ENCODE measurements at regions not wholly inside any gene's neighbourhood (a gene's known extent, or its start where the extent isn't known, plus 50 kb on each side); places are given as distances from the start of the nearest gene placed in this dataset.

DNA sequence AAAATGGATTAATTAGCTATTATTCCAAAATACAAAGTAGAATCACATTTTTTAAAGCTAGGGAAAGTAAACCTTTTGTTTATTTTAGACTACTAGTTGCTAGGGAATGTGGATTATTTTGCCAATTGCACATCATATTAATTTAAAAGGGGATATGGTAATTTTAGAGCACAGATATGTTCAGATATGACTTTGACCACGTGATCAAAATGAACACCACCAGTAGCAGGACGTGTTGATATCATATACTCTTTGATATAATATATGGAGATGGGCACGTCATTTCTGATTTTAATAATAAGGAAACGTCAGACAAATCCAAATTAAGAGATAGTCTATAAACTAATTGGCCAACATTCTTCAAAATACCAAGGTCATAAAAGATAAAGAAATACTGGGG lies 1188.3 kb upstream of the CNTN5 start:
- no peak for DNase-seq

- no peak for DNase-seq
Measured at GRCh38 chr11:97833412-97833811, 1187.3 kb upstream of the CNTN5 start.

DNA sequence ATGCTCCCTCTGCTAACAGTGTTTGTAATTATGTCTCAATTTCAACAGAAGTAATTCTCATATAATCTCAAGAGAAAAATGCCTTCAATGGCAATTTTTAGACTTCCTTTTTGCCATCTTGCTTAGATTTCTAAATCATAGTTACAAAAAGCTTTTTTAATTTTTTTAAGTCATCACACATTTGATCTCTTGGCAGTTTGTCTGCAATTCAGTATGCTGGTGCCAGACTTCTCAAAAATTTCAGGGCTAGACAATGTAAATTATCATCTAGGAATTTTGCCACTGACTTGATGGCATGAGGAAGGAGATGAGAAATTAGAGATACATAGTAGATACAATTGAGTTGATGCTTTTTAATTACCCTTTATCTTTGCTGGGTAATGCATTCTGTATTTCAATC lies 1176.7 kb upstream of the CNTN5 start:
- DNase-seq: no peak

DNA sequence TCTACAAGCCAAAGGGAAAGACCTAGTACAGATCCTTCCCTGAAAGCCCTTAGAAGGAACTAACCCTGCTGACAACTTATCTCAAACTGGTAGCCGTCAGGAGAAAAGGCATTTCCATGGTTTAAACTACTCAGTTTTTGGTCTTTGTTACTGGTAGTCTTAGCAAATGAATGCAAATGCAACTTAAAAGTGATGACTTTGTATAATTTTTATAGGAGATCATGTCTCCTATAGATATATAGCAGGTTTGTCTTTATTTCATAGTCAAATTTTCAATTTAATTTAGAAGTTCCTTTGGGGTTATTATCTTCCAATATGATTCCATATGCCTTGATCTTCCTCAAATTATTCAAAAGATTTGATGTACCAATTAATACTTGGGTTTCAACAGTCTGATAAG lies 1173.0 kb upstream of the CNTN5 start:
- no peak for DNase-seq

DNA sequence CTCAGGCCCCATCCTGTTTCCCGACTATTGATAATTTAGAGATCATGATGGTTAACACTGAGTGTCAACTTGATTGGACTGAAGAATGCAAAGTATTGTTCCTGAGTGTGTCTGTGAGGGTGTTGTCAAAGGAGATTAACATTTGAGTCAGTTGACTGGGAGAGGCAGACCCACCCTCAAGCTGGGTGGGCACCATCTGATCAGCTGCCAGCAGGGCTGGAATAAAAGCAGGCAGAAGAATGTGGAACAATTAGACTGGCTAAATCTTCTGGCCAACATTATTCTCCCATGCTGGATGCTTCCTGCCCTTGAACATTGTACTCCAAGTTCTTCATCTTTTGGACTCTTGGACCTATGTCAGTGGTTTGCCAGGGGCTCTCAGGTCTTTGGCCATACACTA lies 1170.0 kb upstream of the CNTN5 start:
- DNase-seq: no peak

DNA sequence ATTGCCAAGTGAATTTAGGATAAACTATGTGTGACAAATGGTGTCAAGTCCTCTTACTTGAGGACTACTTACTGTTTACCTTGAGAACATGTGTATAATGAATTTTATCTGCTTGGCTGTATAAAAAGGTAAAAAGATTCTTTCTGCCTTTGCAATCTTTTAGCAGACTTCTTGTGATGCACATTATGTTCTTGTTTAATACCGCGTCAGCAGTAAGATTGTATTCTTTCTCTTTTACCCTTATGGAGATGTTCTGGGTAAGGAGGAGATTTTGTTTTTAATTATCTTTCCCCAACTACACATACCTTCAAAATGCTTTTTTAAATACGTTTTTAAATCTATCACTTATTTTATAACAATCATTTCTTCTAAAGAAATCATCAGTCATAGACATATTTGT lies 1166.4 kb upstream of the CNTN5 start:
- no peak for DNase-seq

DNA sequence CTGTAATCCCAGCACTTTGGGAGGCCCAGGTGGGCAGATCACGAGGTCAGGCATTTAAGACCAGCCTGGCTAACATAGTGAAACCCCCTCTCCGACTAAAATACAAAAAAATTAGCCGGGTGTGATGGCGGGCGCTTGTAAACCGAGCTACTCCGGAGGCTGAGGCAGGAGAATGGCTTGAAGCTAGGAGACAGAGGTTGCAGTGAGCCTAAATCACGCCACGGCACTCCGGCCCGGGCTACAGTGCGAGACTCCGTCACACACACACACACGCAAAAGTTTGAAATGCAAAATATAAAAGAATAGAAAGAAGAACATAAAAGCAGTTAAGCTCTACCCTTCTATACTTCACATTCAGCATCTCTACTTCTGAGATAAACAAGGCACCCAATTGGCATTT lies 1165.9 kb upstream of the CNTN5 start:
- no peak for DNase-seq

DNA sequence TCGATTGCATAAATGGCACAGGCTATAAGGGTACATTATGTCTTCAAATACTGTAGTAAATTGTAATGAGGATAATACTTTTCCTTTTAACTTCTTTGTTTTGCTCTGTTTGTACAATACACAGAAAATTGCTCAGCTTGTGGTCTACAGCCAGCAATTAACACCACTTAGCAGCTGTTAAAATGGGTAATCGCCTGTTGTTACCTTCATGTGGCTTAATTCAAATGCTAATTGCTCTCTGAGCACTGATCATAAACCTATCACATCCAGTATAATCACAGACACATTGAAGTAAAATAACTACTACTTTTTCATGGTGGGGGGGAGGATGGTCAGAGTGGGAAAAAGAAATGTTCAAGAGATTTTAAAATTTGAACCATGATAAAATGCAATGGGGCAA lies 1164.1 kb upstream of the CNTN5 start:
- peak; percentile 54 for DNase-seq

DNA sequence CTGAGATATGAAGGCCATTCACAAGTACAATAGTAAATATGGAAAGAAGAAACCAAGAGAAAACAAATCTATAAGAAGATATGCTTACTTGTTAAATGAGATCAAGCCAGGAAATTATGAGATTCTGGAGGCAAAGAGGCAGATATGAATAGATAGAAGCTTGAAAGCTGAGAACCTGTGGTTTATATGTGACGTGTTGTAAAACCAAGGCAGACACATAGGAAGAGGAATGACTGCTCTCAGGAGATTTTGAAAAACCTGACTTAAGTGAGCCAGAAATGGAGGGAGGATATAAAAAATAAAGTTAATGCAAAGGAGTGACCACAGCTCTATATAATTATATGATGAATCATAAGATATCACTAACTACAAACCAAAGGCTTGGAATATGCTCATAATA lies 1160.5 kb upstream of the CNTN5 start:
- DNase-seq: no peak

- no peak for DNase-seq
Measured at GRCh38 chr11:97862021-97862420, 1158.7 kb upstream of the CNTN5 start.

GRCh38 chr11:97865424-97866012 lies 1155.2 kb upstream of the CNTN5 start:
- DNase-seq: no peak

- no peak for DNase-seq
Measured at GRCh38 chr11:97871816-97872215, 1148.9 kb upstream of the CNTN5 start.

GRCh38 chr11:97880209-97880608 lies 1140.5 kb upstream of the CNTN5 start:
- DNase-seq: no peak

- DNase-seq: no peak
Measured at GRCh38 chr11:97883086-97883485, 1137.7 kb upstream of the CNTN5 start.

DNA sequence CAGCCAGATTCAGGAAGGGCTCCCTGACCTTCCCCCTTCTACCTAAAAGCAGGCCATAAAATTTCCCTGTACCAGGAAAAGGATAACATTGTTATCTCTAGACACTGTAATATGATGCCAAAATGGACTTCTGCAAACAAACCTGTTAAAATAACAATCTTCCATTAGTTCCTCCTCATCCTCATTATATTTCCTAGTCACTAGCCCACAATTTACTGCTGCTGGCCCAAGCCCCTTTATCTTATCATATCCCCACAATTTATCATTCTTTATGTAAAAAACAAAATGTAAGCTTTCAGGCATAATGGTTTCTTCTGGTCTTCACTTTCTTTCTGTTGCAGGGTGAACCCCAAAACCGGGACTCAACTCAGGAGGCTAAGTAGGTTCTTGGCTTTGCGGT lies 1132.1 kb upstream of the CNTN5 start:
- DNase-seq: no peak

- DNase-seq: no peak
Measured at GRCh38 chr11:97890466-97890865, 1130.3 kb upstream of the CNTN5 start.

- DNase-seq: no peak
Measured at GRCh38 chr11:97893612-97894011, 1127.1 kb upstream of the CNTN5 start.

GRCh38 chr11:97894978-97895377 lies 1125.8 kb upstream of the CNTN5 start:
- DNase-seq: no peak

DNA sequence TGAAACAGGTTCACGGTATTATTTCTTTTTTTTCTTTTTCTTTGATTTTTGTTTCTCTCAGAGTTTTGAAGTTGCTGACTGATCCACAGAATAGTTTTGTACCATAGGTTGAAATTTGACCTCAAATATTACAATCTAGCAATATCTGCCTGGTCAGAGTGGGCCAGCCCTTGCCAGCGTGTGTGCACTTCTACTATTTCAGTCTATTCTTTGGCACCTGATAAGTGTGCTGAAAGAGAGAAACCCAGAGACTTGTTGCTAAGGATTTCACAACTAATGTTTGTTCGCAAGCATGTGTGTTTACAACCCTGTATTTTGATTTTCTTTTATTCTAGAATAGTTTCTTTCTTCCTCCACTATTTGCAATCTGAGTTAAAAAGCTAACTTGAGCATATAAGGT lies 1125.2 kb upstream of the CNTN5 start:
- no peak for DNase-seq

DNA sequence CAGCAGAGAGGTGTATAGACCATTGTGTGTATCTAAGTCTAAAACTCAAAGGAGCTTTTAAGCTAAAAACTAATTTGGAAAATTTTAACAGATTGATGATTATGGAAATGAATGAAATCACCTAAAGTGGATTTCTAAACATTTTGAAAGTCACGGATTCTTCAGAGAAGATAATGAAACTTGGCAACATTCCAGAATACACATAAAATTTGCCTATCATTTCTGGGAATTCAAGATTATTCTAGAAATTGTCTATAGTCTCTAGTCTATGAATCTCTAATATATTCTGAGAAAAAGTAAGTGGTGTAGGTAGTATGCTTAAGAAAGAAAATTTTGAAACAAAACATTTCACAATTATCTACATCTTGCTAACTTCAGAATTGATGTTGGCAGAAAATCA lies 1117.9 kb upstream of the CNTN5 start:
- no peak for DNase-seq

- DNase-seq: no peak
Measured at GRCh38 chr11:97905101-97905500, 1115.6 kb upstream of the CNTN5 start.

GRCh38 chr11:97905671-97906070 lies 1115.1 kb upstream of the CNTN5 start:
- no peak for DNase-seq

DNA sequence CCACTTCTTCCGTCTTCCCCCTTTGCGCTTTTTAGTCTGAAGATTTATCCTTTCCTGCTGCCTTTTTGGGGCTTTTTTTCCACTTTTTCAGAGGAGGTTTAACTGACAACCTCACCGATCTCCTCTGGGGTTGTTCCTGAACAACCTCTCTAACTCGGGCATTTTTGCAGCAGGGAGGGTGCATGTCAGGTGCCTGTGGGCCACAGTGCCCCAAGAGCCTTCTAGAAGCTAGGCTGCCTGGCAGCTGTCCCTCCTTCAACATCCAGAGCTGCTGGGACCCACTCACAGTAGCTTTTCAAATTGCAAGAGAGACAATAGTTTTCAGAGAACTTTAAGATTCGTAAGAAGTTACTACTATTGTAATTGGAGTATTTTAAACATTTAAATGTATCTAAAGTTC lies 1112.4 kb upstream of the CNTN5 start:
- DNase-seq: no peak

- no peak for DNase-seq
Measured at GRCh38 chr11:97909614-97910399, 1110.9 kb upstream of the CNTN5 start.

DNA sequence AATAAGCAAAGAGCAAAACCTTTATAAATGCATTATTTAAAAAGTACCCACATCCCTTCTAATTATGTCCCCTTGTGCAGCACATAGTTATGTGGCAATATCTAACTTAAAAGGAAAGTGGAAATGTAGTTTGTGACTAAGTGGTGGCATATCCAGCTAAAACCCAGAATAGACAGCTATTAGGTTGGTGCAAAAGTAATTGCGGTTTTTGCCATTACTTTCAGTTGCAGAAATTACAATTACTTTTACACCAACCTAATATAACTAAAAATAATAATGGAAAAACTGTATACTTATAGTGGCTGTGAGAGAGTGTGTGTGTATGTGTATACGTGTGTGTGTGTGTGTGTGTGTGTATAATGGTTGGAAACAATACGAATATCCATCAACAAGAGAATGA lies 1108.1 kb upstream of the CNTN5 start:
- DNase-seq: no peak
